Prostate gland (tissue), 2 donors: ENCODE measurements at regions not wholly inside any gene's neighbourhood (a gene's known extent, or its start where the extent isn't known, plus 50 kb on each side); places are given as distances from the start of the nearest gene placed in this dataset.

ENCODE experiments used
- POLR2A ChIP-seq: fragments of 450-650 bp; IDR thresholded peaks from one replicate; pipeline ENCODE4 v1.6.1; 2016; ENCODE audit warnings: antibody characterized with exemption, mild to moderate bottlenecking
- TF ChIP-seq, protein P1 (sequence below), 4 experiments: fragments of 200-600 bp in 2 of 4; fragments of 450-650 bp in 2 of 4; sonication (generic) in 2 of 4; IDR thresholded peaks; 1 replicate in 3 of 4; 2 replicates in 1 of 4; pipeline ENCODE4 v1.5.1; 2016 to 2019; ENCODE audit warnings: antibody characterized with exemption in 4 of 4, mild to moderate bottlenecking in 2 of 4, moderate library complexity in 2 of 4

DNA sequence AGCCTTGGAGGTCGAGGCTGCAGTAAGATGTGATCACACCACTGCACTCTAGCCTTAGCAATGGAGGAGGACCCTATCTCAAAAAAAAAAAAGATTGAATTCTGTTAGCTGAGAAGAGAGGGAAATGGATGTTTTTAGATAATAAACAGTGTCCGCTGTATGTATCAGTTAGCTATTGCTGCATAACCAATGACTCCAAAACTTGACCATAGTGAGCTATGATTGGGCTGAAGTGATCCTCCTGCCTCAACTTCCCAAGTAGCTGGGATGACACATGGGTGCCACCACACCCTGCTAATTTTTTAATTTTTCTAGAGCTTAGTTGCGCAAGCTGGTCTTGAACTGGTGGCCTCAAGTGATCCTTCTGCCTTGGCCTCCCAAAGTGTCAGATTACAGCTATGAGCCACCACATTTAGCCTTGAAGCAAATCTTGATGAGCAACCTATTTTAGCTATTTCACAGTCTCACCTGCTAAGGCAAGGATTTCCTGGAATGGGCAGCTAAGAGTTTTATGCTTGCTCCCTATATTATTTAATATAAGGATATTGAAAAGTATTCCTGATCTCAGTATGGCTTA lies 68.3 kb upstream of the ATF7IP2 start:
- TF ChIP-seq, protein P1, sequence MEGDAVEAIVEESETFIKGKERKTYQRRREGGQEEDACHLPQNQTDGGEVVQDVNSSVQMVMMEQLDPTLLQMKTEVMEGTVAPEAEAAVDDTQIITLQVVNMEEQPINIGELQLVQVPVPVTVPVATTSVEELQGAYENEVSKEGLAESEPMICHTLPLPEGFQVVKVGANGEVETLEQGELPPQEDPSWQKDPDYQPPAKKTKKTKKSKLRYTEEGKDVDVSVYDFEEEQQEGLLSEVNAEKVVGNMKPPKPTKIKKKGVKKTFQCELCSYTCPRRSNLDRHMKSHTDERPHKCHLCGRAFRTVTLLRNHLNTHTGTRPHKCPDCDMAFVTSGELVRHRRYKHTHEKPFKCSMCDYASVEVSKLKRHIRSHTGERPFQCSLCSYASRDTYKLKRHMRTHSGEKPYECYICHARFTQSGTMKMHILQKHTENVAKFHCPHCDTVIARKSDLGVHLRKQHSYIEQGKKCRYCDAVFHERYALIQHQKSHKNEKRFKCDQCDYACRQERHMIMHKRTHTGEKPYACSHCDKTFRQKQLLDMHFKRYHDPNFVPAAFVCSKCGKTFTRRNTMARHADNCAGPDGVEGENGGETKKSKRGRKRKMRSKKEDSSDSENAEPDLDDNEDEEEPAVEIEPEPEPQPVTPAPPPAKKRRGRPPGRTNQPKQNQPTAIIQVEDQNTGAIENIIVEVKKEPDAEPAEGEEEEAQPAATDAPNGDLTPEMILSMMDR (IDR thresholded peaks at IDR 0.05), result no peak
- TF ChIP-seq POLR2A, result no peak
